ENCODE measurements at regions not wholly inside any gene's neighbourhood (a gene's known extent, or its start where the extent isn't known, plus 50 kb on each side); places are given as distances from the start of the nearest gene placed in this dataset.

GRCh38 chr5:91670122-91670521 is 287.0 kb upstream of the ARRDC3 start:
- ATAC-seq: no peak
- Histone ChIP-seq H3K36me3 (no peaks in the 10 kb centered on the region), H3K9me3 (no peaks in the 10 kb centered on the region), H3K4me1 (no peaks in the 10 kb centered on the region), H3K4me3 (no peak overlapping the region), H3K27ac (no peak overlapping the region), H3K27me3 (no peaks in the 10 kb centered on the region)
- TF ChIP-seq POLR2A (IDR thresholded peaks at IDR 0.05) (no peak), POLR2AphosphoS5 (IDR thresholded peaks at IDR 0.05) (no peak), CTCF (IDR thresholded peaks at IDR 0.05) (no peak)
- 88 to 91% methylated on average over 1 to 2 of the region's 2 CpGs for WGBS, 2 donors (ENCODE audit: low coverage in 1 of 2)

- WGBS, 2 donors (ENCODE audit: low coverage in 1 of 2): 76 to 83% methylated on average over 3 of the region's 3 CpGs
- H3K4me1 ChIP-seq: no peaks in the 10 kb centered on the region
- no peak for ATAC-seq
These were observed 285.1 kb upstream of the ARRDC3 start for GRCh38 chr5:91668261-91668660.

DNA sequence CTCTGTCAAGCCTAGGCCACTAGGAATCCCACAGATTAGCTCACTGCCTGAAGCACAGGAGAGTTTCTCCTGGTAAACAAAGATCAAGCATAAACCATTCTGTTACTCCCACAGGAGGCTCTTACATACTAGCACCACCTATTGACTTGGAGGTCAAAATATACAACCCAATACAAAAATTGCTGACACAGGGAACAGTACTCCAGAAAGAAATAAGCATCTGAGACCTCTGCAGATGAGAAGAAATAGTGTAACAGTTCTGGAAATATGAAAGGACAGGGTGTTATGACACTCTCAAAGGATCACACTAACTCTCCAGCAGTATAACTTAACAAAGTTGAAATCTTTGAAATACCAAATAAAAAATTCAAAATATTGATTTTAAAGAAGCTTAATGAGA is 269.6 kb upstream of the ARRDC3 start:
- no peak overlapping the region for H3K27ac ChIP-seq
- no peak for ATAC-seq
- TF ChIP-seq EP300 (IDR thresholded peaks at IDR 0.05) (no peak), CTCF (IDR thresholded peaks at IDR 0.05) (no peak), POLR2A (IDR thresholded peaks at IDR 0.05) (no peak), POLR2AphosphoS5 (IDR thresholded peaks at IDR 0.05) (no peak)
- H3K9me3 ChIP-seq: peaks cover 0 to 64% (median 0%) of the 10 kb centered on the region in 3 donors
- H3K4me3 ChIP-seq: no peak overlapping the region
- no peaks in the 10 kb centered on the region for H3K4me1 ChIP-seq
- H3K36me3 ChIP-seq: no peaks in the 10 kb centered on the region
- no peaks in the 10 kb centered on the region for H3K27me3 ChIP-seq

More at GRCh38 chr5:91668261-91668660, 285.1 kb upstream of the ARRDC3 start:
- no peak overlapping the region for H3K27ac ChIP-seq
- H3K36me3 ChIP-seq: no peaks in the 10 kb centered on the region
- H3K9me3 ChIP-seq: no peaks in the 10 kb centered on the region
- H3K4me3 ChIP-seq: no peak overlapping the region
- no peak for TF ChIP-seq EP300 (IDR thresholded peaks at IDR 0.05)
- no peak for TF ChIP-seq CTCF (IDR thresholded peaks at IDR 0.05)
- no peak for TF ChIP-seq POLR2AphosphoS5 (IDR thresholded peaks at IDR 0.05)
- TF ChIP-seq POLR2A (IDR thresholded peaks at IDR 0.05): no peak
- H3K27me3 ChIP-seq: no peaks in the 10 kb centered on the region

DNA sequence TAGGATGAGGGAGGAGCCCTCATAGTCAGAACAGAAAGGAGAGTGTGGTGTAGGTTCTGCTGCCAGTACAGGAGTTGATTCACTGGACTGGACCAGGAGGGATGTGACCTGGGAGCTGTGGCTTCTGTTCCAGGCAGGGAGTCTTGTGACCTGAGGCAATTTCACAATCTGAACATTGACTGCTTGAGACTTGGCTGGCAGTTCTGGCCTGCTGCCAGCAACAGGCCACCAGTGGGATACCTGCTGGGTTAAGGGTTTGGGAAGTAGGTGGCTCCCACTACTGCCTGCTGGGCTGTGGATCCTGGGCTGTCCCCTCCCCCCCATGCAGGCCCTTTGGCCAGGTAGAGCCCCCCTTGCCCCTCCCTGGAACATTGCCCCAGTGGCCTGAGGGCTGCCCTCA is 268.6 kb upstream of the ARRDC3 start:
- peaks cover 0 to 54% (median 0%) of the 10 kb centered on the region in 3 donors for H3K9me3 ChIP-seq
- H3K4me3 ChIP-seq: no peak overlapping the region
- no peaks in the 10 kb centered on the region for H3K27me3 ChIP-seq
- TF ChIP-seq POLR2AphosphoS5 (IDR thresholded peaks at IDR 0.05) (no peak), EP300 (IDR thresholded peaks at IDR 0.05) (no peak), POLR2A (IDR thresholded peaks at IDR 0.05) (no peak)
- no peaks in the 10 kb centered on the region for H3K4me1 ChIP-seq
- no peak for ATAC-seq
- H3K36me3 ChIP-seq: no peaks in the 10 kb centered on the region
- H3K27ac ChIP-seq: no peak overlapping the region

DNA sequence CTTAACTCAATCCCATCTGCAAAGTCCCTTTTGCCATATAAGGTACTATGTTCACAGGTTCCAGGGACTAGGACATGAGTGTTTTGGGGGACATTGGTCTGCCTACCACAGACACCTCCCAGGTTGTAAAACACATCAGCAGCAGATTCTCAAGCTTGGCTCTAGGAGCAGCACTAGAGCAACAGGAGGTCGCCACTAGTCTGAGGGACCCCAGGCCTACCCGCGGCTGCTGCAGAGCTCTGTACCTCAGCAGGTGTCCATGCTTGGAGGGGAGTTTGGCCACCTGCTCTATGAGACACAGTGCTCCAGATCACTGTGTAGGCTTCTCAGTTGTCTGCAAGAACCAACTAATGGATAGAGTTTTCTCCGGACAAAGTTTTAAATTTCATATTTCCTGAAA is 262.2 kb upstream of the ARRDC3 start:
- WGBS, 2 donors (ENCODE audit: low coverage in 1 of 2): 97% methylated on average over 3 of the region's 4 CpGs; no CpG with 5 or more reads in 1 of the 2 donors
- no peaks in the 10 kb centered on the region for H3K36me3 ChIP-seq
- H3K4me3 ChIP-seq: no peak overlapping the region
- H3K4me1 ChIP-seq: no peaks in the 10 kb centered on the region
- no peak for ATAC-seq
- TF ChIP-seq POLR2AphosphoS5 (IDR thresholded peaks at IDR 0.05) (no peak), CTCF (IDR thresholded peaks at IDR 0.05) (no peak), EP300 (IDR thresholded peaks at IDR 0.05) (no peak), POLR2A (IDR thresholded peaks at IDR 0.05) (no peak)
- H3K27me3 ChIP-seq: no peaks in the 10 kb centered on the region
- H3K9me3 ChIP-seq: no peaks in the 10 kb centered on the region
- H3K27ac ChIP-seq: no peak overlapping the region

- Histone ChIP-seq H3K9me3 (no peaks in the 10 kb centered on the region), H3K4me1 (no peaks in the 10 kb centered on the region), H3K36me3 (no peaks in the 10 kb centered on the region), H3K27me3 (no peaks in the 10 kb centered on the region), H3K4me3 (no peak overlapping the region), H3K27ac (no peak overlapping the region)
- 67 to 78% methylated on average over 2 of the region's 2 CpGs for WGBS, 2 donors (ENCODE audit: low coverage in 1 of 2)
- no peak for ATAC-seq
- no peak for TF ChIP-seq POLR2A (IDR thresholded peaks at IDR 0.05)
These were observed 260.7 kb upstream of the ARRDC3 start for GRCh38 chr5:91643797-91644196.
